Mesothelial cell of epicardium (in vitro differentiated cells): ENCODE measurements at regions not wholly inside any gene's neighbourhood (a gene's known extent, or its start where the extent isn't known, plus 50 kb on each side); places are given as distances from the start of the nearest gene placed in this dataset.

Experiments used
- DNase-seq, 2 experiments: peaks; one replicate each; pipeline ENCODE4 v3.0.0; 2021; ENCODE audit warnings: low spot score in 2 of 2; ENCODE audit not compliant: unreplicated experiment in 2 of 2
- H3K27ac Mint-ChIP-seq: 2 replicates; pipeline ENCODE4 v1.8.0; 2021; ENCODE audit warnings: mixed read lengths
- H3K27me3 Mint-ChIP-seq: 2 replicates; pipeline ENCODE4 v1.8.0; 2021; ENCODE audit warnings: low read depth, mixed read lengths
- H3K36me3 Mint-ChIP-seq: 2 replicates; pipeline ENCODE4 v1.8.0; 2021; ENCODE audit warnings: mixed read lengths
- H3K4me1 Mint-ChIP-seq: 2 replicates; pipeline ENCODE4 v1.8.0; 2021; ENCODE audit warnings: mixed read lengths
- H3K4me3 Mint-ChIP-seq: 2 replicates; pipeline ENCODE4 v1.8.0; 2021; ENCODE audit warnings: mild to moderate bottlenecking, moderate library complexity, mixed read lengths
- H3K9me3 Mint-ChIP-seq: 2 replicates; pipeline ENCODE4 v1.8.0; 2021; ENCODE audit warnings: mixed read lengths
- CTCF ChIP-seq: fragments of 200-600 bp; sonication (generic); IDR thresholded peaks from one replicate; pipeline ENCODE4 v1.5.0; 2021; ENCODE audit warnings: antibody characterized with exemption; ENCODE audit not compliant: unreplicated experiment

DNA sequence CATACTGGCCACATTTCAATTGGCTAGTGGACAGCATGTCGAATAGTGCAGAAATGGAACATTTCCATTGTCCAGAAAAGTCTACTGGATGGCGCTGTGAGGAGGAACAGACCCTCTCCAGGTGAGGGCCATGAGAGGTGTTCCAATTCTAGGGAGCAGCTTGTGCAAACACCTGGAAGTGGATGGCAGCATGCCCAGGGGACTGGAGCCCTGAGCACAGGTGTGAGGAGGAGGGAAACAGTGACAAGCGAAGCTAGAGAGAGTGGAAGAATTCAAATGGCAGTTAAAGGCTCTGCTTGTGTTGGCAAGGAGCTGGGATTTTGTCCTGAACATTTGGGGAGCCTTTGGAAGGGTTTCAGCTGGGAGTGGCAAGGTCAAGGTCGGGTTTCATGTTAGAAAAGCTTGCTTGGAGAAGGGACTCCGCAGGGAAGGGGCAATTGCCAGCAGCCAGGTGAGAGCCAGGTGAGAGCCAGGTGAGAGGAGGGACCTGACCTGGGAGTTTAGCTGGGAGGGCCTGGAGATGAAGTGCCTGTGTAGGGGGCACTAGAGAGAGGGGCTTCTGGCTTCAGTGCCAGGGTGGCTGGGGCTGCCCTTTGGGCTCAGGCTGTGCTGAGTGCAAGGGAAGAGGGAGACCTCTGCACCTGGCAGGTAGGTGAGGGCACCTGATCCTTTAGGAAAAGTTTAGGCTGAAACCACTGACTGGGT is 93.8 kb downstream of the LINGO1 start:
- no peak for TF ChIP-seq CTCF
- no peak overlapping the region for H3K27ac Mint-ChIP-seq
- no peaks in the 10 kb centered on the region for H3K27me3 Mint-ChIP-seq
- no peak for DNase-seq
- H3K4me3 Mint-ChIP-seq: no peak overlapping the region
- H3K36me3 Mint-ChIP-seq: no peaks in the 10 kb centered on the region
- H3K9me3 Mint-ChIP-seq: no peaks in the 10 kb centered on the region
- H3K4me1 Mint-ChIP-seq: peaks cover 30% of the 10 kb centered on the region

DNA sequence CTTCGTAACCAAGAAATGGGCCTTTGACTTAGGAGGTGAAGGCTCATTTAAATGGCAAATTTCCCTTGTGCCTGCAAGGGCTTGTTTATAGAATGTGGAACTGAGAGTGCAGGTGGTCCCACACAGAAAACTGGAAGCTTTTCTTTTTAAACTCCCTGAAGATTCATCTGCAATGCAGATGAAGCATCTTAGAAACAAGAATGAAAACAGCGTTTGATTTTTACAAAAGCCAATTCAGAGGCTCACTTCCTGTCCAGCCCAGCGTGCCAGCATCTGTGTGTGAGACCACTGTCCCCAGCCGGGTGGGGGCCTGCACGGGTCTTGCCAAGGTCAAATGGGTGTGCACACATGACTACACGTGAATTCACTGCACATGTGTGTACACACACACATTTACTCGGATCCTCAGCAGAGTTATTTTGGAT is 94.7 kb downstream of the LINGO1 start:
- Mint-ChIP-seq H3K27me3 (no peaks in the 10 kb centered on the region), H3K4me3 (no peak overlapping the region), H3K27ac (no peak overlapping the region), H3K9me3 (no peaks in the 10 kb centered on the region), H3K36me3 (no peaks in the 10 kb centered on the region), H3K4me1 (peaks cover 37% of the 10 kb centered on the region)
- DNase-seq: no peak
- TF ChIP-seq CTCF: no peak

DNA sequence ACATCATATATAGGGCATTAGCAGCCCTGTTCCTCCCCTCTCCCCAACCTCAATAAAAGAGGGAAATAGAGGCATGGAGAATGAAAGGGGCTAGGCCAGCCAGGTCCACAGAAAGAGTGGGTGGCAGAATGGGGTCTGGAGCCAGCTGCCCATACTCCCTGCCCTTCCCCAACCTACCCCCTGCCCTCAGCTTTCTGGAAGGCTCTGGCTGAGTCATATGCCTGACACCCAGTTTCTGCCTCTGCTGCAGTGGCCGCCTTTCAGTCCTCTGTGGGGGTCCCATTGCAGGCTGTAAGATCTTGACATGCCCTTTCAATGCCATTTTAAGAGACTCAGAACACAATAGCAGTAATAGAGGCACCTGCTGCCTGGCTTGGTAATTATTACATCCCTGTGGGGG is 95.7 kb downstream of the LINGO1 start:
- H3K36me3 Mint-ChIP-seq: no peaks in the 10 kb centered on the region
- no peak overlapping the region for H3K4me3 Mint-ChIP-seq
- peaks cover 34% of the 10 kb centered on the region for H3K4me1 Mint-ChIP-seq
- no peak overlapping the region for H3K27ac Mint-ChIP-seq
- H3K9me3 Mint-ChIP-seq: no peaks in the 10 kb centered on the region
- DNase-seq: no peak
- no peaks in the 10 kb centered on the region for H3K27me3 Mint-ChIP-seq
- no peak for TF ChIP-seq CTCF

- H3K27ac Mint-ChIP-seq: no peak overlapping the region
- TF ChIP-seq CTCF: no peak
- peaks cover under 1% of the 10 kb centered on the region for H3K9me3 Mint-ChIP-seq
- H3K4me1 Mint-ChIP-seq: peaks cover 26% of the 10 kb centered on the region
- no peak overlapping the region for H3K4me3 Mint-ChIP-seq
- no peaks in the 10 kb centered on the region for H3K27me3 Mint-ChIP-seq
- DNase-seq: no peak
- no peaks in the 10 kb centered on the region for H3K36me3 Mint-ChIP-seq
These were observed 96.9 kb downstream of the LINGO1 start for GRCh38 chr15:77535845-77536244.
